Cardiac fibroblast (primary cell): ENCODE measurements at regions not wholly inside any gene's neighbourhood (a gene's known extent, or its start where the extent isn't known, plus 50 kb on each side); places are given as distances from the start of the nearest gene placed in this dataset.
A peak's percentile ranks its signal among the peaks of the same experiment; 100 is the strongest.

Source experiments
- DNase-seq, 2 donors: peaks; one replicate each; pipeline versions ENCODE4 v3.0.0 to v3.0.0-alpha.2; 2010; ENCODE audit warnings: low read depth in 2 of 2
- H3K4me3 ChIP-seq, 2 donors: replicated peaks in 1 of 2; 1 replicate in 1 of 2; 2 replicates in 1 of 2; pipeline ENCODE4 v1.5.1; 2011; ENCODE audit warnings: low read depth in 2 of 2, low read length in 2 of 2, mild to moderate bottlenecking in 2 of 2, moderate library complexity in 1 of 2
- TF ChIP-seq, protein P1 (sequence below): IDR thresholded peaks from one replicate; pipeline ENCODE4 v1.5.1; 2011; ENCODE audit warnings: low read depth, mild to moderate bottlenecking, low read length, inconsistent platforms

DNA sequence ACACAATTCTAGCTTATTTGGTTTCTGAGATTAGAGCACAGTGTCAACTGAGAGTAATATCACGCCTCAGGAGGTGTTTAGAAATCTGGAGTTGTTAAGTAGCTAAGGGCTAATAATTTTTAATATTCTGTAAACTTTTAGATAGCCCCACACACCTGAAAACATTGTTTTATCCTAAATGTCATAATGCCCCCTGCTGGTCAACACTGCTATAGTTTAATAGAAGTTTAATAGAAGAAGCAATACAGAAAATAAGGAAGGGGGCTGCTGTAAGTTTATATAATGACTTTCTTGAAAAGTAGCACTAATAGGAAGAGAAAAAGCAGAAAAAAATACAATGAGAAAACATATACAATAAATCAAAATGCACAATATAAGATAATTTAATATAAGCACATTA, 516.4 kb upstream of the PCDH11Y start:
- no peak overlapping the region for H3K4me3 ChIP-seq
- TF ChIP-seq, protein P1, sequence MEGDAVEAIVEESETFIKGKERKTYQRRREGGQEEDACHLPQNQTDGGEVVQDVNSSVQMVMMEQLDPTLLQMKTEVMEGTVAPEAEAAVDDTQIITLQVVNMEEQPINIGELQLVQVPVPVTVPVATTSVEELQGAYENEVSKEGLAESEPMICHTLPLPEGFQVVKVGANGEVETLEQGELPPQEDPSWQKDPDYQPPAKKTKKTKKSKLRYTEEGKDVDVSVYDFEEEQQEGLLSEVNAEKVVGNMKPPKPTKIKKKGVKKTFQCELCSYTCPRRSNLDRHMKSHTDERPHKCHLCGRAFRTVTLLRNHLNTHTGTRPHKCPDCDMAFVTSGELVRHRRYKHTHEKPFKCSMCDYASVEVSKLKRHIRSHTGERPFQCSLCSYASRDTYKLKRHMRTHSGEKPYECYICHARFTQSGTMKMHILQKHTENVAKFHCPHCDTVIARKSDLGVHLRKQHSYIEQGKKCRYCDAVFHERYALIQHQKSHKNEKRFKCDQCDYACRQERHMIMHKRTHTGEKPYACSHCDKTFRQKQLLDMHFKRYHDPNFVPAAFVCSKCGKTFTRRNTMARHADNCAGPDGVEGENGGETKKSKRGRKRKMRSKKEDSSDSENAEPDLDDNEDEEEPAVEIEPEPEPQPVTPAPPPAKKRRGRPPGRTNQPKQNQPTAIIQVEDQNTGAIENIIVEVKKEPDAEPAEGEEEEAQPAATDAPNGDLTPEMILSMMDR = peak; percentile 2
- peak; percentile 2 to 9 for DNase-seq
